ENCODE measurements at regions not wholly inside any gene's neighbourhood (a gene's known extent, or its start where the extent isn't known, plus 50 kb on each side); places are given as distances from the start of the nearest gene placed in this dataset.

GRCh38 chr14:98822917-98823316 is 449.1 kb downstream of the BCL11B start:
- dilution Hi-C loops (cut with MboI; ENCODE audit: extremely low pct_ligation_motif_present, low sequenced_read_pairs), result no loop called here
- no peaks in the 10 kb centered on the region for H3K9me1 ChIP-seq (replicated peaks; ENCODE audit: control insufficient read depth, extremely low read depth, insufficient read depth, low read length)
- H3K36me3 ChIP-seq (ENCODE audit: control insufficient read depth in 2 of 2, extremely low read depth in 1 of 2, insufficient read depth in 2 of 2, low read length in 2 of 2), result no peaks in the 10 kb centered on the region
- FAIRE-seq (no peak), DNase-seq (ENCODE audit: low read depth, low spot score) (no peak)
- BruUV-seq (replicated peaks), result no TSS peak
- no peak for TF ChIP-seq GATA2 (IDR thresholded peaks at IDR 0.05; ENCODE audit: insufficient read depth, insufficient read length, low read depth, low read length)
- no peak for TF ChIP-seq EZH2 (IDR thresholded peaks at IDR 0.05; ENCODE audit: borderline replicate concordance, low read depth, low read length, severe bottlenecking)
- TF ChIP-seq POLR2AphosphoS5 (IDR thresholded peaks at IDR 0.05; ENCODE audit: insufficient read depth, low read depth, low read length), result no peak
- no peak for TF ChIP-seq FOS (IDR thresholded peaks at IDR 0.05; ENCODE audit: borderline replicate concordance, insufficient read depth, low read length)
- no peak for TF ChIP-seq POLR2A (IDR thresholded peaks at IDR 0.05; ENCODE audit: low read depth, low read length)
- no peak for TF ChIP-seq MYC (IDR thresholded peaks at IDR 0.05; ENCODE audit: low read depth, low read length)
- no peak for TF ChIP-seq MAX (IDR thresholded peaks at IDR 0.05; ENCODE audit: insufficient read depth, insufficient read length)
- TF ChIP-seq CTCF (IDR thresholded peaks at IDR 0.05; ENCODE audit: extremely low read depth in 1 of 2, insufficient read depth in 1 of 2, low read depth in 1 of 2, low read length in 2 of 2), result no peak
- TF ChIP-seq JUN (IDR thresholded peaks at IDR 0.05; ENCODE audit: borderline replicate concordance, insufficient read depth, insufficient read length, low read depth), result no peak
- no peaks in the 10 kb centered on the region for H3K79me2 ChIP-seq (ENCODE audit: control insufficient read depth, insufficient read depth, low read length)
- peaks cover 2% of the 10 kb centered on the region for H3K9me3 ChIP-seq (replicated peaks; ENCODE audit: control insufficient read depth, insufficient read depth, low read length)
- intact Hi-C loops (cut with micrococcal nuclease), result no loop called here
- ChIA-PET POLR2A (no interaction called here), CTCF (no interaction called here)
- H3K4me1 ChIP-seq (ENCODE audit: control insufficient read depth, extremely low read depth, insufficient read depth, low read length), result no peaks in the 10 kb centered on the region
- H4K20me1 ChIP-seq (replicated peaks; ENCODE audit: control insufficient read depth, extremely low read depth, insufficient read depth, low read length), result no peaks in the 10 kb centered on the region
- no peak overlapping the region for H3K4me2 ChIP-seq (ENCODE audit: insufficient read depth, low read length)
- H3K27me3 ChIP-seq (ENCODE audit: control insufficient read depth in 2 of 2, insufficient read depth in 2 of 2, low read length in 2 of 2), result no peaks in the 10 kb centered on the region
- H3K9ac ChIP-seq (replicated peaks; ENCODE audit: extremely low read depth, insufficient read depth, low read length), result no peak overlapping the region
- H3K4me3 ChIP-seq (replicated peaks in 1 of 3; ENCODE audit: insufficient read depth in 1 of 3, low read depth in 1 of 3, low read length in 3 of 3), result no peak overlapping the region
- no peak overlapping the region for H3K27ac ChIP-seq (ENCODE audit: insufficient read depth, low read depth, low read length)
- no peak overlapping the region for H2AFZ ChIP-seq (ENCODE audit: low read depth, low read length)
